HL-60 (cell line): ENCODE measurements at regions not wholly inside any gene's neighbourhood (a gene's known extent, or its start where the extent isn't known, plus 50 kb on each side); places are given as distances from the start of the nearest gene placed in this dataset.
"Not testable (repeated sequence)": the region's sequence is repeated elsewhere in the genome, so short reads cannot be mapped to it uniquely, and the experiment has no call there.

Source experiments
- DNase-seq, 2 experiments: peaks; one replicate each; pipeline ENCODE4 v3.0.0-alpha.2; 2010 to 2020; ENCODE audit warnings: low read depth in 1 of 2, low spot score in 1 of 2
- H3K27ac ChIP-seq: fragments of 250-450 bp; sonication (Bioruptor Pico); replicated peaks from 2 replicates; pipeline ENCODE4 v1.5.1; 2020; ENCODE audit warnings: mild to moderate bottlenecking, moderate library complexity
- H3K27me3 ChIP-seq: fragments of 250-450 bp; sonication (Bioruptor Pico); 2 replicates; pipeline ENCODE4 v1.5.1; 2021; ENCODE audit warnings: mild to moderate bottlenecking, moderate library complexity; ENCODE audit not compliant: insufficient read depth, poor library complexity, severe bottlenecking
- H3K4me3 ChIP-seq: replicated peaks from 2 replicates; pipeline ENCODE4 v1.5.1; 2011; ENCODE audit warnings: mild to moderate bottlenecking, control low read depth, low read length; ENCODE audit not compliant: insufficient read depth
- CTCF ChIP-seq: IDR thresholded peaks from one replicate; pipeline ENCODE4 v1.5.1; 2011; ENCODE audit warnings: low read length, control low read depth, inconsistent platforms; ENCODE audit not compliant: insufficient read depth
- GABPA ChIP-seq: IDR thresholded peaks from 2 replicates; pipeline ENCODE4 v1.6.1; 2012; ENCODE audit warnings: low read depth
- POLR2AphosphoS5 ChIP-seq: IDR thresholded peaks from 2 replicates; pipeline ENCODE4 v1.6.1; 2012; ENCODE audit warnings: low read depth
- REST ChIP-seq: IDR thresholded peaks from 2 replicates; pipeline ENCODE4 v1.6.1; 2012; ENCODE audit warnings: low read depth; ENCODE audit not compliant: insufficient replicate concordance
- SPI1 ChIP-seq: IDR thresholded peaks from 2 replicates; pipeline ENCODE4 v1.6.1; 2012; ENCODE audit warnings: low read depth, mild to moderate bottlenecking, borderline replicate concordance

GRCh38 chr4:4950561-4951290, 68.5 kb downstream of the CYTL1 start:
- H3K27ac ChIP-seq: no peak overlapping the region
- H3K27me3 ChIP-seq: no peaks in the 10 kb centered on the region
- H3K4me3 ChIP-seq: no peak overlapping the region

GRCh38 chr4:4952273-4952672, 67.0 kb downstream of the CYTL1 start:
- Histone ChIP-seq H3K4me3 (no peak overlapping the region), H3K27ac (no peak overlapping the region), H3K27me3 (no peaks in the 10 kb centered on the region)
- no peak for DNase-seq
- TF ChIP-seq POLR2AphosphoS5 (no peak), SPI1 (no peak), CTCF (no peak), REST (no peak), GABPA (no peak)

More at GRCh38 chr4:4950561-4951290, 68.5 kb downstream of the CYTL1 start:
- no peak for DNase-seq
- TF ChIP-seq CTCF: no peak
- TF ChIP-seq SPI1: no peak
- no peak for TF ChIP-seq REST
- no peak for TF ChIP-seq POLR2AphosphoS5
- no peak for TF ChIP-seq GABPA

GRCh38 chr4:4959344-4960074, 59.7 kb downstream of the CYTL1 start:
- not testable (repeated sequence) for H3K27ac ChIP-seq, DNase-seq, H3K4me3 ChIP-seq, H3K27me3 ChIP-seq

- Histone ChIP-seq H3K27ac (no peak overlapping the region), H3K27me3 (no peaks in the 10 kb centered on the region), H3K4me3 (no peak overlapping the region)
- TF ChIP-seq SPI1: no peak
- no peak for TF ChIP-seq POLR2AphosphoS5
- TF ChIP-seq CTCF: no peak
- TF ChIP-seq REST: no peak
- TF ChIP-seq GABPA: no peak
- DNase-seq: no peak
Observed at GRCh38 chr4:4960574-4960973, 58.7 kb downstream of the CYTL1 start.
